ENCODE measurements at regions not wholly inside any gene's neighbourhood (a gene's known extent, or its start where the extent isn't known, plus 50 kb on each side); places are given as distances from the start of the nearest gene placed in this dataset.

DNA sequence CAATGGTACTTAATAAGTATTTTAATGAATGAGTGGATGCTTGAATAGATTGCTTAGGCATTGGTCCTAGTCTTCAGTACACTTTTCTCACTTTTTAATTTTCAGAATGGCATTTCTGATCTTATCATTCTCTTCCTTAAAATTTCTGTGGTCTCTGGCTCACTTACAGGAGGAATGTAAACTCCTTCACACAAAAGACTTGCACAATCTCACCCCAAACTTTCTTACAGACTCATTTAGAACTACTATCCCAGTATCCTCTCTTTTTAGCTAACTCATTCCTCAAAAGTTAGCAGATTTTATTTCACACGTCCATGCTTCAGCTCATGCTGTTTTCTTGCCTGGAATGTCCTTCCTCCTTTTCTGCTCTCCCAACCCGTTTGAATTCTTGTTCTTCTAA lies 350.1 kb downstream of the GRXCR1 start:
- no peak for TF ChIP-seq CTCF (IDR thresholded peaks at IDR 0.05)
- no peak for TF ChIP-seq ZFX (IDR thresholded peaks at IDR 0.05; ENCODE audit: borderline replicate concordance)

Data from 22Rv1 (cell line).